SW480 (cell line): ENCODE measurements at regions not wholly inside any gene's neighbourhood (a gene's known extent, or its start where the extent isn't known, plus 50 kb on each side); places are given as distances from the start of the nearest gene placed in this dataset.

Experiments used
- DNase-seq: peaks from one replicate; pipeline ENCODE4 v3.0.0-alpha.2; 2016; ENCODE audit warnings: low spot score

DNA sequence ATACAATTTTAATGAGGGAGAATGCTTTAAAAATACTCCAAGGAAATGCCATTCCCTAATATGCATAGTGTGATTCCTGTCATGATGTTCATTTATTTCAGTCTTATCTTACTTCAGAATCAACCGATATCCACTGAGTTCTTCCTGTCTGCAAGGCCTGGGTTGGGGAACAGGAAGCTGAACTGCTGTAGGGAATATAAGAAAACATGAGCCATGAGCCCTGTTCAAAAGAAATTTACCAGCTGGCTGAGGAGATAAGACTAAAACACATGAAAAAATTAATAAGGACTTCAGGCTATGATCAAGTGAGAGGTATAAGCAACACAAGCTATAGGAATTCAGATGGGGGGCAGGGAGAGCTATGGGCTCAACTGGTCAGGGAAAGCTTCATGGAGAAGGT lies 184.7 kb downstream of the PLPP4 start:
- no peak for DNase-seq

DNA sequence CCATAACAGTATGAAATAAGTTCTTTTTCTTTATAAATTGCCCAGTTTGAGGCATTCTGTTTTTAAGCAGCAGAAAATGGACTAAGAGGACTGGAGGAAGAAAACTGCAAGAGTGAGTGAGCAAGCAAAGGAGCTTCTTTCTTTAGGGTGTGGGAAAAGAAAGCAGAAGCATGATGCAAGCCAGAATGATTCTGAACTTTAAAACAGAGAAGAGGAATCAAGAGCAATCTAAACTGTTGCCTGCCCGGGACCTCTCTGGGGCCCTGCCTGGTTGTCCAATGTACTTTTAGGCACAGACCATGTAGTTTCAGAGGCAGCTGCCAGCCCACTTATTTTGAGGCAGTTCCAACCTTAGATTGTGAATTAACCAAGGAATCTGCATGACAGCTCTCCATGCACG lies 186.3 kb downstream of the PLPP4 start:
- DNase-seq = no peak

DNA sequence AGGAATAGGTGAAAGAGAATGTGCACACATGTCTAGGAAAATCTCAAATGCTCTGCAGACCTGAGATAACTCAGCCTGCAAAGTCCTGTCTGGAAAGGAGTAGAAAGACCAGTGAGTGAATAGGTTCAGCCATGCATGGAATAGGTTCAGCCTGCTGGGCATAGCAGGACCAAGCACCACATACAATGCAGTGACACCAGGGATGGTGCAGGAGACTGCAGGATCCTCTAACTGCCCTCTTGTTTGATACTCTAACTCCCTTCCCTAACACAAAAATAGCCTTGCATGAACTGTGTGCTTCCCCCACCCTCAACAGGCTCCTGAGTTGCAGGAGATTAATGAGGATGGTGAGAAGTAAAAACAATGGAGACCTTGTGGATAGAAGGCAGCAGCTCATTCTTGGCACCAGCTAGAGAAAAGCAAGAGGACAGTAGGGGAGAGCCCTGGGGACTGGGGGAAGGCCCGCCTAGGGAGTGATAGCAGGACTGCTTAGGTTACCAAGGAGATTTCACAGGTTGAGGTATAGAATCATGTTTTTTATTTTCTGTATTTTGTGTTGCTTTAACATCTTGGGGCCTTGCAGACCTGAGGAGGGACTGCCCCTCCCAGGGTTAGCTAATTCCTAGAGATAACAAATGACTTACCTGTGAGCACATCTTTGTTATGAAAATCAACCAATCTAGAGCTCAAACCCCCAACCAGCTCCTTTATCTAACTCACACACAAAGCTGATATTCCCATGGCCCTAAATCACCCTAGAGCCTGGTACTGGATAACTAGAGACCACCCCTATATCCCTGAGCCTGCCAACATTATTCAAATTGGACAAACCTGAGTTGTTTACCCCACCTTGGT lies 187.8 kb downstream of the PLPP4 start:
- no peak for DNase-seq

- no peak for DNase-seq
Observed at GRCh38 chr10:120646159-120646732, 189.2 kb downstream of the PLPP4 start.

DNA sequence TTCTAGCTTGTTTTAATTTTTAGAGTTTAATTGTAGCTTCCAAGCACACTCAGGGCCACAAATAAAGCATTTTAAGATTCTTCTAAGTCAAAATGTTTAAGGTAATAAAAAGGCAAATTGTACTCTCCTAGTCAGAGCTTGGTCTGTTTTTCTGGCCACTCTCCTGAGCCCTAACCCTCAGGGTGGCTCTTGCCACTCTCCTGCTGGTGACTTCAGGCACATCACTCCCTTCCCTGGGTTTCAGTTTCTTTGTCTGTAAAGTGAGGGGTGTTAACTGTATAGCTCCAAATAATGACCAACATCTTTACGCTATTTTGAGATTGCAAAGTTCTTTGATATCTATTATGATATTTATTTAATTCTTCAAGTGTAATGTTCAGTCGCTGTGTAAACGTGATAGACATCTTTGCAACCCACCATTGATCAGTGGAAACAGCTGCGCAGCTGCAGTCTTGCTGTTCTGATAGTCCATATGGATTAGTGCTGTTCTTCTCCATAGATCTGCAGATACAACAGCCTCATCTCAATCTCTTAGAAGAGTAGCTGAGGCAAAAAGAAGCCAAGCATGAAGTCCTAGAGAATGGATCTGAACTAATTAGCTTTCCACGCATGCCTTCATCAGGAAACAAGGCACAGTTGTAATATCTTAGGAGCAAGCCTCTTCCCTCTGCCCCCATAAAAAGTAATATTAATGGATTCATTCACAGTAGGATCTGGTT lies 189.9 kb downstream of the PLPP4 start:
- no peak for DNase-seq

DNA sequence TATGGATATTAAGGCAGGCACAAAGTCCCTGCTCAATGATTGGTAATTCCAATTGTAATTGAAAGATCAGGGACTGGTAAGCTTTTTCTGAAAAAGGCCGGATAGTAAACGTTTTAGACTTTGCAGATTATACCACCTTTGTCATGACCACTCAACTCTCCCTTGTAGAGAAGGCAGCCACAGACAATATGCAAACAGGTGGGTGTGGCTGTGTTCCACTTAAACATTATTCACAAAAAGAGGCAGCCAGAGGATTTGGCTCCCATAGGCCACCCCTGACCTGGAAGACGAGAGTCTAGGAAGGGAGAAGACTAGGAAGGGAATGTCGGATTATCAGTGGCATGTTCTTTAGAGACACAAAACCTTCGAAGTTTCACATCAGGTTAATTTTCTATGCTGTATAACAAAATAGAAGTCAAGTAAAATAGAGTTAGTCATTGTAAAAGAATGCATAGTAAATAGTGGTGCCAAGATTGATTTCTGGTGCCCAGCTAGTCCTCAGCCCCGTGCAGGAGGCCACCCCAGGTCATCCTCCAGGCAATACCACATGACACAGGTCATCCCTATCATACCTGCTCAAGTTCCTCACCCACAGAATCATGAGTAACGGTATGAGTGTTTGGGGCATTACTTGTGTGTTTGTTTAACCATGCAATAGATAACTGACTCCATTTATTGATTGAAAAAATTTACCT lies 193.8 kb downstream of the PLPP4 start:
- no peak for DNase-seq

GRCh38 chr10:120656107-120656506 lies 195.1 kb upstream of the WDR11 start:
- DNase-seq = no peak

- no peak for DNase-seq
Observed at GRCh38 chr10:120657371-120657770, 193.8 kb upstream of the WDR11 start.

DNA sequence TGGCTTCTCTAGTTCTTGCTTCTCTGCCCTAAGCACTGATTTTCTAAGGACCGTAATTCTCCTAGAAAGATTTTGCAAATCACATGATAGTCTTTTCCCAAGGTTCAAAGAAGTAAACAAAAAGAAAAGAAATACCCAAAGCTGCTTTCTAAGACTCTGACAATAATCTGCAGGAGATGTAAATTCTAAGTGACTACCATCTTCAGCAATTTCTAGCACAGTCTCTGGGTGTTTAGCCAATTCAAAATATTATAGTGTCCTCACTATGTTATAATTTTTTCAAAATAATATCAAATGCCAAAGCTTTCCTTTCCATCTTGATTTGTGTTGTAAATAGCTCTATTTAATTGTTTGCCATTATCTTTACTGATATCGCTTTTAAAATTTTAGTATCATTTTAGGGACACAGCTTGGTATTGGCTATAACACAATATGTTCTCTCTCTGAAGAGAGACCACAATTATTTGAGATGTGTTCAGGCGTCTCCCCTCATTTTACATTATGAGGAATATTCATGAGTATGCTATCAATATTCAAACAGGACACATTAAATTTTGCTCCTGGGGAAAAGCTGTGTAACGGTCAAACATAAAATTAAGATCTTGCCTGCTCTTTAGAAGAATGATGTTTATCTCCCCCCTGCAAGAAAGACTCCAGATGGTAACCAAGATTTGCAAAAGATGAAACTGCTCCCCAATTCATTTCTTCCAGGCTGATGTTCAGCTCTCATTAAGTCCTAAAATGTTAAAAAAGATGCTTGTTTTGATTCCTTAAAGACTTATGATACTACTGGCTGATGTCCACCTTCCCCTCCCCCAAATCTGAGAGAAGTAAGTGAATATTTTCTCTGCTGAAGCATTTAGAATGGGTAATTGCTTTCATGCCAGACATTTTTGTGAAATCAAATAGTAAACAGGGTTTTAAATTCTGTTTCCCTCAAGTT lies 191.9 kb upstream of the WDR11 start:
- DNase-seq = no peak

DNA sequence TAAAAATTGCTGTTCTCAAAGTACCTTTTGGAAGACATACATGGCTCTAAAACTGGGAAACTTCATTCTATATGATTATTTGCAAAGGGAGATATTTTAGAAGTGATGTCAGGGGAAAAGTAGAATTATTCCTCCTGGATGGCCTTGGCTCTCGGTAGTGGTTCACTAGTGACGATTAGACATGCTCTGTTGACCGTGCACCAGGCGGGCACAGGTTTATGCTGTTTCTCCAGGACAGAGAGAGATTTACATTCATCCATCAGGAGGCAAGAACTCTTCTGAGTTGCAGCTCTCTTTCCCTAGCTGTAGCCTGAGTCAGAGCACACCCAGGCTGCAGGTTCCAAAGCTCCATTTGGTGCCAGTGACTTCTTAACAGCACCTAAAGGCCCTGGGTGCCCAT lies 184.9 kb upstream of the WDR11 start:
- DNase-seq = no peak

GRCh38 chr10:120667276-120667675 lies 183.9 kb upstream of the WDR11 start:
- no peak for DNase-seq

- no peak for DNase-seq
Observed at GRCh38 chr10:120671491-120671890, 179.7 kb upstream of the WDR11 start.

- no peak for DNase-seq
Observed at GRCh38 chr10:120683454-120683853, 167.7 kb upstream of the WDR11 start.

DNA sequence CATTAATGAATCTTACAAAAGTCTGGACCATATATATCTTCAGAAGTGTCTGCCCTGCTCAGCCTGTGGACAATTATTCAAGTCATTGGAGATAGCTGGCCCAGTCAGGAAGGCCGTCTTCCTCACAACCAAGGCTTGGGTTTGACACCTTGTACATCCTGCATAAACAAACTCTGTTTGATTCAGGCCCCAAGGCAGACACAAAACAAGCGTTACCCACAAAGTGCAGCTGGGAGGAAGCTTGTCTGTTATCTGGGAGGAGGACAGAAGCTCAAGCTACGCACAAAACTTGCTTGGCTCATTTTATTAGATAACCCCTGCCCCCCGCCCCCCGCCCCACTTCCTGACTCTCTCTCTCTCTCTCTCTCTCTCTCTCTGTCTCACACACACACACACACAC lies 166.9 kb upstream of the WDR11 start:
- no peak for DNase-seq

- DNase-seq = no peak
Observed at GRCh38 chr10:120685136-120685535, 166.0 kb upstream of the WDR11 start.

DNA sequence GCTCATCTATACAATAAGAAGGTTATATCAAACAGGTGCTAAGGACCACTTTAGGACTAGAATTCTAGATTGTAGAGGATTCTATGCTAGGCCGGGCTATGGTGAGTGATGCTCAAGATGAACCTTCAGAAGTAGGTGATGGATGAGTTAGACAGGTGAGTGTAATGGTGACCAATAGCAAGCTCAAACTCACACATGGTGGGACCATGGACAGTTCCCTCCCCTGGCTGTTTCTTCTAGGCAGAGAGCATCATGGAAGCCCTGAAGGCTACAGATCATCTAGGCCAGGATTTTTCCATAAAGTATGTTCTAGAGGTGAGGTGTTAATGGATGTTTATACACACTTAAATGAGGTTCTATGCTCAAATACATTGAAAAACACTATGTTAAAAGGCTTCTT lies 162.2 kb upstream of the WDR11 start:
- peak; percentile 9 for DNase-seq

GRCh38 chr10:120689777-120690529 lies 161.2 kb upstream of the WDR11 start:
- DNase-seq = no peak

- DNase-seq = no peak
Observed at GRCh38 chr10:120691625-120692024, 159.5 kb upstream of the WDR11 start.

- no peak for DNase-seq
Observed at GRCh38 chr10:120700426-120700825, 150.7 kb upstream of the WDR11 start.

- no peak for DNase-seq
Observed at GRCh38 chr10:120701381-120701780, 149.8 kb upstream of the WDR11 start.

- no peak for DNase-seq
Observed at GRCh38 chr10:120702032-120702431, 149.1 kb upstream of the WDR11 start.
